HFFc6 (cell line): ENCODE measurements at regions not wholly inside any gene's neighbourhood (a gene's known extent, or its start where the extent isn't known, plus 50 kb on each side); places are given as distances from the start of the nearest gene placed in this dataset.

Experiments
- DNase-seq: peaks from one replicate; pipeline ENCODE4 v3.0.0-alpha.2; 2018
- H3K27ac Mint-ChIP-seq: 2 replicates; pipeline ENCODE4 v1.8.0; 2020; ENCODE audit warnings: mild to moderate bottlenecking, mixed read lengths
- H3K27me3 Mint-ChIP-seq: 2 replicates; pipeline ENCODE4 v1.8.0; 2021; ENCODE audit warnings: mild to moderate bottlenecking, moderate library complexity, mixed read lengths; ENCODE audit not compliant: insufficient read depth
- H3K36me3 Mint-ChIP-seq: 2 replicates; pipeline ENCODE4 v1.8.0; 2021; ENCODE audit warnings: low read depth, mixed read lengths
- H3K4me1 Mint-ChIP-seq: 2 replicates; pipeline ENCODE4 v1.8.0; 2020; ENCODE audit warnings: low read depth, mixed read lengths
- H3K4me3 Mint-ChIP-seq: 2 replicates; pipeline ENCODE4 v1.8.0; 2020; ENCODE audit warnings: mild to moderate bottlenecking, moderate library complexity, mixed read lengths
- H3K9me3 Mint-ChIP-seq: 2 replicates; pipeline ENCODE4 v1.8.0; 2020; ENCODE audit warnings: mild to moderate bottlenecking, mixed read lengths
- TF ChIP-seq, protein P1 (sequence below): fragments of 200-600 bp; sonication (generic); IDR thresholded peaks from 2 replicates; pipeline ENCODE4 v1.5.0; 2021; ENCODE audit warnings: antibody characterized with exemption, mild to moderate bottlenecking

DNA sequence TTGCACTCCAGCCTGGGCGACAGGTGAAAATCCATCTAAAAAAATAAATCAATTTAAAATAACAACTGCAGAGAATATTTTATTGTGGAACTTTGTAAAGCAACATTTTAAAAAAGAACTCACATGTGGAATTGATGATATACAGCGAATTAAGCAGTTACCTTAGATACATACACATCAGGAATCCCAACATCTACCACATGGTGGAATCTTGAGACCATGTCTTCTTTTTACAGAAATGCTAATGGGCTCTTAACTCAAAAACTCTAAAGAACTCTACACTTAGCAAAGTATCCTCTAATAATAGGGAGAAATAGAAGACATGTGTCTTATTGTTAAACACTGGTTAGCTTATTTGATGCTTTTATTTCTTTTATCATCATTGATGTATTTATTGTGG lies 373.6 kb downstream of the CDH7 start:
- H3K36me3 Mint-ChIP-seq = no peaks in the 10 kb centered on the region; the same call in 1 of the 2 replicates
- no peaks in the 10 kb centered on the region; the same call in 1 of the 2 replicates for H3K27me3 Mint-ChIP-seq
- H3K4me1 Mint-ChIP-seq = no peaks in the 10 kb centered on the region
- H3K27ac Mint-ChIP-seq = no peak overlapping the region
- no peak for DNase-seq
- peaks cover 23% of the 10 kb centered on the region for H3K9me3 Mint-ChIP-seq
- no peak overlapping the region for H3K4me3 Mint-ChIP-seq
- TF ChIP-seq, protein P1, sequence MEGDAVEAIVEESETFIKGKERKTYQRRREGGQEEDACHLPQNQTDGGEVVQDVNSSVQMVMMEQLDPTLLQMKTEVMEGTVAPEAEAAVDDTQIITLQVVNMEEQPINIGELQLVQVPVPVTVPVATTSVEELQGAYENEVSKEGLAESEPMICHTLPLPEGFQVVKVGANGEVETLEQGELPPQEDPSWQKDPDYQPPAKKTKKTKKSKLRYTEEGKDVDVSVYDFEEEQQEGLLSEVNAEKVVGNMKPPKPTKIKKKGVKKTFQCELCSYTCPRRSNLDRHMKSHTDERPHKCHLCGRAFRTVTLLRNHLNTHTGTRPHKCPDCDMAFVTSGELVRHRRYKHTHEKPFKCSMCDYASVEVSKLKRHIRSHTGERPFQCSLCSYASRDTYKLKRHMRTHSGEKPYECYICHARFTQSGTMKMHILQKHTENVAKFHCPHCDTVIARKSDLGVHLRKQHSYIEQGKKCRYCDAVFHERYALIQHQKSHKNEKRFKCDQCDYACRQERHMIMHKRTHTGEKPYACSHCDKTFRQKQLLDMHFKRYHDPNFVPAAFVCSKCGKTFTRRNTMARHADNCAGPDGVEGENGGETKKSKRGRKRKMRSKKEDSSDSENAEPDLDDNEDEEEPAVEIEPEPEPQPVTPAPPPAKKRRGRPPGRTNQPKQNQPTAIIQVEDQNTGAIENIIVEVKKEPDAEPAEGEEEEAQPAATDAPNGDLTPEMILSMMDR = no peak

DNA sequence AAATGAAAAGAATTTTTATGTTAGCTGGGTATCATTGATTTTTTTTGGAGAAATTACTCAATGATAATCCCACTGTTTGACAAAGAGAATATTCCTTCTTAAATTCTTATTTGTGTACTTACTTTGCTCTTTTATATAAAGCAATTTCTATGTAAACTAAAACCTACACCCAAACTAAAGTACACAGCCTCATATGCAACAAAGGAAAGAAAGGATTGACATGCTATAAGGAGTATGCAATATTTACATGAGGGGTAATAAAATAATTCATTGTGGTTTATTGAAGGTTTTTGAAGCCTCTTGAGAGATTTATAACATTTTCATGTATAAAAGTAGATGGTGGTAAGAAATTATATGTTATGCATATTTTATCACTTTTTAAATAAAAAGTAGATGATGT lies 368.5 kb downstream of the CDH7 start:
- DNase-seq = no peak
- Mint-ChIP-seq H3K4me1 (no peaks in the 10 kb centered on the region), H3K27me3 (no peaks in the 10 kb centered on the region; the same call in 1 of the 2 replicates), H3K36me3 (no peaks in the 10 kb centered on the region), H3K9me3 (peaks cover 23% of the 10 kb centered on the region), H3K4me3 (no peak overlapping the region), H3K27ac (no peak overlapping the region)
- TF ChIP-seq, protein P1 = no peak

DNA sequence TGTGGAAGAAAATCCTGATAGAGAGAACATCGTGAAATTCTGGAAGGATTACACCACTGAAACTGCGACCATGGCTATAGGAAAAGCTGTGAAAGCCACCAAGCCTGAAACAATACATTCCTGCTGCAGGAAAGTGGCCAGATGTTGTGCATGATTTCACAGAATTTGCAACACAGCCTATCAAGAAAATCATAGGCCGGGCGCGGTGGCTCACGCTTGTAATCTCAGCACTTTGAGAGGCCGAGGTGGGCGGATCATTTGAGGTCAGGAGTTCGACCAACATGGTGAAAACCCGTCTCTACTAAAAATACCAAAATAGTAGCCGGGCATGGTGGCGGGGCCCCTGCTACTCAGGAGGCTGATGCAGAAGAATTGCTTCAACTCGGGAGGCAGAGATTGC lies 360.2 kb downstream of the CDH7 start:
- Mint-ChIP-seq H3K36me3 (no peaks in the 10 kb centered on the region), H3K9me3 (peaks cover 28% of the 10 kb centered on the region), H3K27ac (no peak overlapping the region), H3K4me1 (no peaks in the 10 kb centered on the region), H3K27me3 (no peaks in the 10 kb centered on the region), H3K4me3 (no peak overlapping the region)
- TF ChIP-seq, protein P1 = no peak
- no peak for DNase-seq

DNA sequence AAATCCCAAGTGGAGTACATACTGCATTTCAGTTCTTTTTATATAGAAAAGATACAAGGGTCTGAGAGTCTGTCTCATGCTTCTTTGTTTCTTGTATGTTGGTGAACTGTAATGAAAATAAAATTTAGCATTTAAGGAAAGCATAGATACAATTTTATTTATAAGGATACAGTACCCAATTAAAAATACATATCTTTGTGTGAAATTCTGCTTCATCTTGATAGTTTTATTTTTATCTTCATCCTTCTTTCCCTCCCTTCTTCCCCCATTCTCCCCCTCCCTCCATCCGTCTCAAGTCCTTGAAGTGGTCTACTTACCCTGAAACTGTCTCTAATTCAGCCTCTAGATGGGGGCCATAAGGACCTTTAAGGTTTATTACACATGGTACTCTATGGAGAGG lies 359.8 kb downstream of the CDH7 start:
- TF ChIP-seq, protein P1 = no peak
- no peaks in the 10 kb centered on the region for H3K4me1 Mint-ChIP-seq
- H3K4me3 Mint-ChIP-seq = no peak overlapping the region
- H3K36me3 Mint-ChIP-seq = no peaks in the 10 kb centered on the region
- no peak for DNase-seq
- no peak overlapping the region for H3K27ac Mint-ChIP-seq
- no peaks in the 10 kb centered on the region for H3K27me3 Mint-ChIP-seq
- H3K9me3 Mint-ChIP-seq = peaks cover 26% of the 10 kb centered on the region

DNA sequence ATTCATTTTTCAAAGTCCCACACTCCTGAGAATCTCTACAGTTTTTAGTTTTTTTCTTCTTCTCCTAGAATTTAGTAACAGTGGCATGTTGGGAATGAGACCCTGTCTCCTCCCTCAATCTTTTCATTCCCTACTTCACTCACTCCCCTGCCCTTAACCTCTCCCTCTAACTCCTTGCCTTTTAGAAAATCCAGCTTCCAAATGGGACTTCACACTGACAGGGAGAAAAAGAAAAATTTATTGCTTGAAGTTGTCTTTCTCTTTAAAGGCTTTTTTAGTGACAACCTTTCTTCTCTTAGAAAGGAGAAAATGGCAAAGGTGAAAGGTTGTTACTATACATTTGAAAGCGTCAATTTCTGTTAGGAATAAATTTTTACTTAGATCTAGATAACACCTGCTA lies 359.2 kb downstream of the CDH7 start:
- DNase-seq = no peak
- no peak overlapping the region for H3K4me3 Mint-ChIP-seq
- no peaks in the 10 kb centered on the region for H3K27me3 Mint-ChIP-seq
- TF ChIP-seq, protein P1 = no peak
- H3K36me3 Mint-ChIP-seq = no peaks in the 10 kb centered on the region
- H3K9me3 Mint-ChIP-seq = peaks cover 25% of the 10 kb centered on the region
- no peaks in the 10 kb centered on the region for H3K4me1 Mint-ChIP-seq
- no peak overlapping the region for H3K27ac Mint-ChIP-seq

DNA sequence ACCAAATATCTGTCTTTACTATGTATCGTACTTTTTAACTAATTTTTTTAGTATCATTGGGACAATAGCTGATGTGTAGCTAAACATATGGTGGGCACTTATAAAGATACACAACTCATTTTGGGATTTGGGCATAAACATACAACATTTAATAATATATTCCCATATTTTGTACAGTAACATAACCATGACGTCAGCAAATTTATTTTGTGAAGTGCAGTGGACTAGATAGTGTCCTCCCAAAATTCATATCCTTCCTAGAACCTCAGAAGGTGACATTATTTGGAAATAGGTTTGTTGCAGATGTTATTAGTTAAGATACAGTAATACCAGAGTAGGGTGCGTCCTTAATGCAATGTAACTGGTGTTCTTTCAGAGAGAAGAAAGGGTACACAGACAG lies 356.7 kb downstream of the CDH7 start:
- Mint-ChIP-seq H3K4me1 (no peaks in the 10 kb centered on the region), H3K9me3 (peaks cover 26% of the 10 kb centered on the region), H3K36me3 (no peaks in the 10 kb centered on the region), H3K4me3 (no peak overlapping the region), H3K27me3 (no peaks in the 10 kb centered on the region), H3K27ac (no peak overlapping the region)
- no peak for DNase-seq
- TF ChIP-seq, protein P1 = no peak
